ENCODE measurements at regions not wholly inside any gene's neighbourhood (a gene's known extent, or its start where the extent isn't known, plus 50 kb on each side); places are given as distances from the start of the nearest gene placed in this dataset.

- Histone ChIP-seq H4K91ac (ENCODE audit: low read depth, low read length) (no peak overlapping the region), H3K4me3 (ENCODE audit: low read depth, low read length) (no peak overlapping the region), H3K79me1 (ENCODE audit: low read length) (no peaks in the 10 kb centered on the region), H2AFZ (ENCODE audit: insufficient read depth, low read length, poor library complexity) (no peak overlapping the region), H2BK120ac (ENCODE audit: insufficient read depth, low read length, poor library complexity) (no peak overlapping the region), H3K27ac (ENCODE audit: low read depth, low read length) (no peak overlapping the region), H2AK5ac (ENCODE audit: low read length) (no peak overlapping the region), H3K18ac (ENCODE audit: low read length) (no peak overlapping the region), H2BK12ac (ENCODE audit: low read length) (no peak overlapping the region), H3K4me2 (ENCODE audit: low read length) (no peak overlapping the region), H3K4me1 (ENCODE audit: control insufficient read depth in 1 of 2, insufficient read depth in 2 of 2, low read length in 2 of 2) (no peaks in the 10 kb centered on the region), H3K9ac (ENCODE audit: low read length) (no peak overlapping the region), H2BK5ac (ENCODE audit: low read depth, low read length, poor library complexity) (no peak overlapping the region), H3K9me3 (ENCODE audit: insufficient read depth, low read depth, low read length) (peaks cover 14% of the 10 kb centered on the region), H3K36me3 (ENCODE audit: control insufficient read depth in 1 of 2, insufficient read depth in 2 of 2, low read length in 2 of 2) (no peaks in the 10 kb centered on the region), H3K4ac (ENCODE audit: low read depth, low read length) (no peak overlapping the region), H3K23ac (ENCODE audit: low read length) (no peak overlapping the region), H4K12ac (ENCODE audit: low read depth, low read length) (no peak overlapping the region), H4K8ac (ENCODE audit: low read depth, low read length) (no peak overlapping the region), H3K79me2 (ENCODE audit: control insufficient read depth, insufficient read depth, low read length, poor library complexity) (no peaks in the 10 kb centered on the region), H3K14ac (ENCODE audit: low read length) (no peak overlapping the region), H3K27me3 (ENCODE audit: insufficient read depth, low read length) (no peaks in the 10 kb centered on the region)
- DNase-seq, result no peak
- WGBS (ENCODE audit: extremely low coverage, insufficient coverage, insufficient read length), result 100% methylated on average over 1 of the region's 2 CpGs
These were observed 357.2 kb upstream of the ZNF507 start for GRCh38 chr19:31988256-31988655.

DNA sequence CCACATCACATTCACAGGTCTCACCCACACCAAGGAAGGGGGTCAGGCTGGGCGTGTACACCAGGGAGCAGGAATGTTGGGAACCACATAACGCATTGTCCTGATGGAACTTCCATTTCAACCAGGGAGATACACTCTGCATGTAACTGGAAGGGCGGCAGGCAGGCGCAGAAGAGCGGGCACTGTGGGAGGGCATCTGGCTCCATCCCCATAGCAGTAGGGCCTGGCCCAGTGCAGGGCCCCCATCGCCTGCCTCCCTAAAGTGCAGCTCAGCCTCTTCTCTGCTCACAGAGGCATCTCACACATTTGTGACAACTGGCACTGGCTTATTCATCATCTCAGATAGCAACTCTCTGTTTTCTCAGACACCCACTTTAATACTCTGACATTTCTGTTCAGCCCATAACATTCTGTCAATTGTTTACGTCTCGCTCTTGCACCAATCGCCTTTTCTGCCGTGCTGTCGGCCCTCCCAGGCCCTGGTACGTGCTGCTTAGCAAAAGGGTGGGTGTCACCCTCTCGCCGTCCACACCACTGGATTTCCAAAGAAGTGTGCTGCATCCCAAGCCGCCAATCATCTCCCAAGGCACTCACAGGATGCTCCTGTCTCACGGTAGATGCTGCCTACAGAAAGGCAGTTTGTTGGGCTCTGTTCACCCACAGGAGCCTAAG is 353.3 kb upstream of the ZNF507 start:
- Histone ChIP-seq H3K4me2 (ENCODE audit: low read length) (no peak overlapping the region), H3K27me3 (ENCODE audit: insufficient read depth, low read length) (no peaks in the 10 kb centered on the region), H2AFZ (ENCODE audit: insufficient read depth, low read length, poor library complexity) (no peak overlapping the region), H2BK120ac (ENCODE audit: insufficient read depth, low read length, poor library complexity) (no peak overlapping the region), H3K9me3 (ENCODE audit: insufficient read depth, low read depth, low read length) (no peaks in the 10 kb centered on the region), H4K8ac (ENCODE audit: low read depth, low read length) (no peak overlapping the region), H4K91ac (ENCODE audit: low read depth, low read length) (no peak overlapping the region), H2BK12ac (ENCODE audit: low read length) (no peak overlapping the region), H3K4me1 (ENCODE audit: control insufficient read depth in 1 of 2, insufficient read depth in 2 of 2, low read length in 2 of 2) (no peaks in the 10 kb centered on the region), H2AK5ac (ENCODE audit: low read length) (no peak overlapping the region), H3K79me1 (ENCODE audit: low read length) (no peaks in the 10 kb centered on the region), H3K23ac (ENCODE audit: low read length) (no peak overlapping the region), H3K36me3 (ENCODE audit: control insufficient read depth in 1 of 2, insufficient read depth in 2 of 2, low read length in 2 of 2) (no peaks in the 10 kb centered on the region), H3K27ac (ENCODE audit: low read depth, low read length) (no peak overlapping the region), H3K4me3 (ENCODE audit: low read depth, low read length) (peak overlapping the region; percentile 35), H3K9ac (ENCODE audit: low read length) (no peak overlapping the region), H3K14ac (ENCODE audit: low read length) (no peak overlapping the region), H3K4ac (ENCODE audit: low read depth, low read length) (no peak overlapping the region), H3K79me2 (ENCODE audit: control insufficient read depth, insufficient read depth, low read length, poor library complexity) (no peaks in the 10 kb centered on the region), H2BK5ac (ENCODE audit: low read depth, low read length, poor library complexity) (no peak overlapping the region), H4K12ac (ENCODE audit: low read depth, low read length) (no peak overlapping the region), H3K18ac (ENCODE audit: low read length) (no peak overlapping the region)
- no CpG with 5 or more reads among the region's 16 CpGs for WGBS (ENCODE audit: extremely low coverage, insufficient coverage, insufficient read length)
- no peak for DNase-seq

- Histone ChIP-seq H3K9ac (ENCODE audit: low read length) (no peak overlapping the region), H3K18ac (ENCODE audit: low read length) (no peak overlapping the region), H4K12ac (ENCODE audit: low read depth, low read length) (no peak overlapping the region), H2AFZ (ENCODE audit: insufficient read depth, low read length, poor library complexity) (no peak overlapping the region), H2BK12ac (ENCODE audit: low read length) (no peak overlapping the region), H3K23ac (ENCODE audit: low read length) (no peak overlapping the region), H3K79me1 (ENCODE audit: low read length) (no peaks in the 10 kb centered on the region), H2BK5ac (ENCODE audit: low read depth, low read length, poor library complexity) (no peak overlapping the region), H3K9me3 (ENCODE audit: insufficient read depth, low read depth, low read length) (no peaks in the 10 kb centered on the region), H3K4me2 (ENCODE audit: low read length) (no peak overlapping the region), H3K27me3 (ENCODE audit: insufficient read depth, low read length) (no peaks in the 10 kb centered on the region), H3K79me2 (ENCODE audit: control insufficient read depth, insufficient read depth, low read length, poor library complexity) (no peaks in the 10 kb centered on the region), H3K36me3 (ENCODE audit: control insufficient read depth in 1 of 2, insufficient read depth in 2 of 2, low read length in 2 of 2) (no peaks in the 10 kb centered on the region), H2BK120ac (ENCODE audit: insufficient read depth, low read length, poor library complexity) (no peak overlapping the region), H3K14ac (ENCODE audit: low read length) (no peak overlapping the region), H3K4me3 (ENCODE audit: low read depth, low read length) (peak overlapping the region; percentile 7), H3K4ac (ENCODE audit: low read depth, low read length) (no peak overlapping the region), H4K8ac (ENCODE audit: low read depth, low read length) (no peak overlapping the region), H2AK5ac (ENCODE audit: low read length) (no peak overlapping the region), H3K4me1 (ENCODE audit: control insufficient read depth in 1 of 2, insufficient read depth in 2 of 2, low read length in 2 of 2) (no peaks in the 10 kb centered on the region), H3K27ac (ENCODE audit: low read depth, low read length) (no peak overlapping the region), H4K91ac (ENCODE audit: low read depth, low read length) (no peak overlapping the region)
- DNase-seq, result no peak
- WGBS (ENCODE audit: extremely low coverage, insufficient coverage, insufficient read length), result no CpG with 5 or more reads among the region's 3 CpGs
These were observed 352.7 kb upstream of the ZNF507 start for GRCh38 chr19:31992750-31993149.

GRCh38 chr19:31995546-31995945 is 349.9 kb upstream of the ZNF507 start:
- H3K79me2 ChIP-seq (ENCODE audit: control insufficient read depth, insufficient read depth, low read length, poor library complexity), result no peaks in the 10 kb centered on the region

More at GRCh38 chr19:31995546-31995945, 349.9 kb upstream of the ZNF507 start:
- Histone ChIP-seq H4K8ac (ENCODE audit: low read depth, low read length) (no peak overlapping the region), H3K36me3 (ENCODE audit: control insufficient read depth in 1 of 2, insufficient read depth in 2 of 2, low read length in 2 of 2) (no peaks in the 10 kb centered on the region), H2AK5ac (ENCODE audit: low read length) (no peak overlapping the region), H2BK5ac (ENCODE audit: low read depth, low read length, poor library complexity) (no peak overlapping the region), H3K4me2 (ENCODE audit: low read length) (no peak overlapping the region), H3K27ac (ENCODE audit: low read depth, low read length) (no peak overlapping the region), H3K4me3 (ENCODE audit: low read depth, low read length) (no peak overlapping the region), H3K9me3 (ENCODE audit: insufficient read depth, low read depth, low read length) (no peaks in the 10 kb centered on the region), H3K18ac (ENCODE audit: low read length) (no peak overlapping the region), H2AFZ (ENCODE audit: insufficient read depth, low read length, poor library complexity) (no peak overlapping the region), H4K12ac (ENCODE audit: low read depth, low read length) (no peak overlapping the region), H2BK120ac (ENCODE audit: insufficient read depth, low read length, poor library complexity) (no peak overlapping the region), H3K27me3 (ENCODE audit: insufficient read depth, low read length) (no peaks in the 10 kb centered on the region), H3K9ac (ENCODE audit: low read length) (no peak overlapping the region), H4K91ac (ENCODE audit: low read depth, low read length) (no peak overlapping the region), H3K4ac (ENCODE audit: low read depth, low read length) (no peak overlapping the region), H3K4me1 (ENCODE audit: control insufficient read depth in 1 of 2, insufficient read depth in 2 of 2, low read length in 2 of 2) (no peaks in the 10 kb centered on the region), H3K23ac (ENCODE audit: low read length) (no peak overlapping the region), H2BK12ac (ENCODE audit: low read length) (no peak overlapping the region), H3K14ac (ENCODE audit: low read length) (no peak overlapping the region), H3K79me1 (ENCODE audit: low read length) (no peaks in the 10 kb centered on the region)
- no peak for DNase-seq
